Endothelial cell of umbilical vein (primary cell): ENCODE measurements at regions not wholly inside any gene's neighbourhood (a gene's known extent, or its start where the extent isn't known, plus 50 kb on each side); places are given as distances from the start of the nearest gene placed in this dataset.
A peak's percentile ranks its signal among the peaks of the same experiment; 100 is the strongest.

Experiments
- BruUV-seq: library from RNA; stranded (reverse); fragments of 400-500 nt; replicated peaks from 2 replicates; lab custom pipeline; 2021; lab: Mats Ljungman, UMichigan
- CTCF ChIA-PET: fragments of 300-600, 350-600 bp; sonication (Branson Sonifier 250); formaldehyde crosslinking; loops from one replicate; lab custom pipeline; 2021; ENCODE audit warnings: antibody characterized with exemption, inconsistent platforms; lab: Charles Lee
- POLR2A ChIA-PET: fragments of 300-600, 350-600 bp; sonication (Branson Sonifier 250); formaldehyde crosslinking; loops from one replicate; lab custom pipeline; 2021; ENCODE audit warnings: antibody characterized with exemption, inconsistent platforms; lab: Charles Lee
- DNase-seq: peaks from one replicate; pipeline ENCODE4 v3.0.0-alpha.2; 2011; ENCODE audit warnings: low read depth, low spot score
- FAIRE-seq: peaks from 2 replicates; lab custom pipeline; 2011; peaks lifted over from hg19 to GRCh38; lab: Jason Lieb, UNC
- H2AFZ ChIP-seq: 2 replicates; pipeline ENCODE4 v1.6.0; 2012; ENCODE audit warnings: low read depth, low read length, control low read depth, inconsistent platforms
- H3K27ac ChIP-seq: 2 replicates; pipeline ENCODE4 v1.5.1; 2011; ENCODE audit warnings: low read depth, mild to moderate bottlenecking, control low read depth, low read length, moderate library complexity; ENCODE audit not compliant: insufficient read depth
- H3K27me3 ChIP-seq, 2 experiments: 2 replicates each; pipeline versions ENCODE4 v1.6.0 to v1.6.1; 2011; ENCODE audit warnings: low read length in 2 of 2, mixed read lengths in 1 of 2; ENCODE audit not compliant: control insufficient read depth in 2 of 2, insufficient read depth in 2 of 2
- H3K36me3 ChIP-seq, 2 experiments: 2 replicates in 1 of 2; 3 replicates in 1 of 2; pipeline ENCODE4 v1.5.1; 2011; ENCODE audit warnings: low read length in 2 of 2, mild to moderate bottlenecking in 1 of 2, moderate library complexity in 1 of 2; ENCODE audit not compliant: control insufficient read depth in 2 of 2, insufficient read depth in 2 of 2; ENCODE audit errors: extremely low read depth in 1 of 2
- H3K4me1 ChIP-seq: 3 replicates; pipeline ENCODE4 v1.5.1; 2011; ENCODE audit warnings: mild to moderate bottlenecking, low read length; ENCODE audit not compliant: control insufficient read depth, insufficient read depth; ENCODE audit errors: extremely low read depth
- H3K4me2 ChIP-seq: 2 replicates; pipeline ENCODE4 v1.6.1; 2011; ENCODE audit warnings: low read length, control low read depth, mixed read lengths; ENCODE audit not compliant: insufficient read depth
- H3K4me3 ChIP-seq, 3 experiments: fragments of 200-600 bp in 1 of 3; sonication (generic), shearing (Covaris generic) in 1 of 3; replicated peaks in 1 of 3; 2 replicates each; pipeline ENCODE4 v1.5.1; 2011 to 2016; ENCODE audit warnings: control low read depth in 3 of 3, low read length in 3 of 3, mild to moderate bottlenecking in 2 of 3, inconsistent platforms in 1 of 3, low read depth in 1 of 3, moderate library complexity in 1 of 3; ENCODE audit not compliant: insufficient read depth in 1 of 3
- H3K79me2 ChIP-seq: 2 replicates; pipeline ENCODE4 v1.6.0; 2012; ENCODE audit warnings: low read length, inconsistent platforms; ENCODE audit not compliant: control insufficient read depth, insufficient read depth
- H3K9ac ChIP-seq: replicated peaks from 2 replicates; pipeline ENCODE3; 2011; ENCODE audit warnings: low read length, control low read depth; ENCODE audit not compliant: insufficient read depth; ENCODE audit errors: extremely low read depth
- H3K9me1 ChIP-seq: replicated peaks from 3 replicates; pipeline ENCODE4 v1.6.0; 2011; ENCODE audit warnings: mild to moderate bottlenecking, low read length; ENCODE audit not compliant: control insufficient read depth, insufficient read depth; ENCODE audit errors: extremely low read depth
- H3K9me3 ChIP-seq: replicated peaks from 2 replicates; pipeline ENCODE4 v1.5.1; 2012; ENCODE audit warnings: low read length, inconsistent platforms; ENCODE audit not compliant: control insufficient read depth, insufficient read depth
- H4K20me1 ChIP-seq: replicated peaks from 2 replicates; pipeline ENCODE3; 2011; ENCODE audit warnings: mild to moderate bottlenecking, low read length; ENCODE audit not compliant: control insufficient read depth, insufficient read depth; ENCODE audit errors: extremely low read depth
- EZH2 ChIP-seq: IDR thresholded peaks from 2 replicates; pipeline ENCODE4 v1.6.1; 2012; ENCODE audit warnings: borderline replicate concordance, low read depth, mild to moderate bottlenecking, moderate library complexity, low read length, inconsistent platforms; ENCODE audit not compliant: severe bottlenecking
- FOS ChIP-seq: IDR thresholded peaks from 2 replicates; pipeline ENCODE4 v1.6.1; 2011; ENCODE audit warnings: mild to moderate bottlenecking, low read length, moderate library complexity, borderline replicate concordance; ENCODE audit not compliant: insufficient read depth
- GATA2 ChIP-seq: IDR thresholded peaks from 2 replicates; pipeline ENCODE4 v1.7.0; 2011; ENCODE audit warnings: low read depth, mild to moderate bottlenecking, moderate library complexity, mixed read lengths, low read length; ENCODE audit not compliant: insufficient read length, insufficient read depth
- JUN ChIP-seq: IDR thresholded peaks from 2 replicates; pipeline ENCODE4 v1.6.1; 2011; ENCODE audit warnings: borderline replicate concordance, low read depth; ENCODE audit not compliant: insufficient read length, insufficient read depth
- MYC ChIP-seq: IDR thresholded peaks from one replicate; pipeline ENCODE4 v1.6.1; 2011; ENCODE audit warnings: mild to moderate bottlenecking, low read depth, low read length
- POLR2A ChIP-seq: IDR thresholded peaks from 2 replicates; pipeline ENCODE4 v1.6.1; 2012; ENCODE audit warnings: low read depth, mild to moderate bottlenecking, control low read depth, low read length
- POLR2AphosphoS5 ChIP-seq: IDR thresholded peaks from 2 replicates; pipeline ENCODE4 v1.6.1; 2012; ENCODE audit warnings: low read depth, mild to moderate bottlenecking, control low read depth, low read length, moderate library complexity; ENCODE audit not compliant: insufficient read depth
- dilution Hi-C: fragments of 300-500 bp; cut with MboI; formaldehyde crosslinking; loops from one replicate; pipeline ENCODE4 v1.15.0; 2019; ENCODE audit warnings: low sequenced_read_pairs; ENCODE audit not compliant: extremely low pct_ligation_motif_present
- intact Hi-C: fragments of 100-400 bp; cut with micrococcal nuclease; formaldehyde crosslinking; loops from one replicate; pipeline ENCODE4 v1.10.0; 2022
- TF ChIP-seq, protein P1 (sequence below), 2 donors: IDR thresholded peaks; 1 replicate in 1 of 2; 2 replicates in 1 of 2; pipeline ENCODE4 v1.5.1; 2011; ENCODE audit warnings: low read length in 2 of 2, mild to moderate bottlenecking in 2 of 2, moderate library complexity in 2 of 2, control low read depth in 1 of 2, inconsistent platforms in 1 of 2, low read depth in 1 of 2; ENCODE audit not compliant: insufficient read depth in 1 of 2; ENCODE audit errors: extremely low read depth in 1 of 2
- TF ChIP-seq, protein P2 (sequence below): IDR thresholded peaks from 2 replicates; pipeline ENCODE4 v1.6.1; 2011; ENCODE audit not compliant: insufficient read depth, insufficient read length

DNA sequence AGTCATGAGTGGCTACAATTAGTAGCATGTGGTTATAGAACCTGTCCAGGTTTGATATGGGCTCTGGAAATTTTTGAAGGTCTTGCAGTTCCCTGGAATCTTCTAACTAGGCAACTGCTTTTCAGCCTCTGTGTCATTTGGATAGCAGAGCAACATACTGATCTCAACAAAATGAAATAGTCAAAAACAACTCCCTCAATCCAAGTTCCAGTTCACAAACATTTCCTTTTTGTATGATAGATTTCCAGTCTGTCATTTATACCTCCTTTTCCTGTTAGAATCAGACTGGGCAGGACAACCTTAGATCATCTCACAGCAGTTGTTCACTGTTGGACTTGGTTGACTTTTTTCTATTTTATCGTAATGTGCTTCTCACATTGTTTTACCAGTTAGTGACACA, 442.1 kb upstream of the PDE3A start:
- dilution Hi-C loops: no loop called here
- Histone ChIP-seq H3K79me2 (no peaks in the 10 kb centered on the region), H3K36me3 (no peaks in the 10 kb centered on the region), H3K4me3 (no peak overlapping the region), H3K27me3 (no peaks in the 10 kb centered on the region), H3K4me1 (peaks cover 2% of the 10 kb centered on the region), H3K4me2 (no peak overlapping the region), H3K9me1 (no peaks in the 10 kb centered on the region), H2AFZ (no peak overlapping the region), H4K20me1 (no peaks in the 10 kb centered on the region), H3K9ac (no peak overlapping the region), H3K9me3 (no peaks in the 10 kb centered on the region), H3K27ac (no peak overlapping the region)
- no TSS peak for BruUV-seq
- ChIA-PET POLR2A (no interaction called here), CTCF (no interaction called here)
- peak; percentile 28 for DNase-seq
- TF ChIP-seq FOS: no peak
- TF ChIP-seq POLR2A: no peak
- no peak for TF ChIP-seq MYC
- TF ChIP-seq POLR2AphosphoS5: no peak
- TF ChIP-seq GATA2: no peak
- no peak for TF ChIP-seq JUN
- TF ChIP-seq EZH2: no peak
- TF ChIP-seq, protein P1, sequence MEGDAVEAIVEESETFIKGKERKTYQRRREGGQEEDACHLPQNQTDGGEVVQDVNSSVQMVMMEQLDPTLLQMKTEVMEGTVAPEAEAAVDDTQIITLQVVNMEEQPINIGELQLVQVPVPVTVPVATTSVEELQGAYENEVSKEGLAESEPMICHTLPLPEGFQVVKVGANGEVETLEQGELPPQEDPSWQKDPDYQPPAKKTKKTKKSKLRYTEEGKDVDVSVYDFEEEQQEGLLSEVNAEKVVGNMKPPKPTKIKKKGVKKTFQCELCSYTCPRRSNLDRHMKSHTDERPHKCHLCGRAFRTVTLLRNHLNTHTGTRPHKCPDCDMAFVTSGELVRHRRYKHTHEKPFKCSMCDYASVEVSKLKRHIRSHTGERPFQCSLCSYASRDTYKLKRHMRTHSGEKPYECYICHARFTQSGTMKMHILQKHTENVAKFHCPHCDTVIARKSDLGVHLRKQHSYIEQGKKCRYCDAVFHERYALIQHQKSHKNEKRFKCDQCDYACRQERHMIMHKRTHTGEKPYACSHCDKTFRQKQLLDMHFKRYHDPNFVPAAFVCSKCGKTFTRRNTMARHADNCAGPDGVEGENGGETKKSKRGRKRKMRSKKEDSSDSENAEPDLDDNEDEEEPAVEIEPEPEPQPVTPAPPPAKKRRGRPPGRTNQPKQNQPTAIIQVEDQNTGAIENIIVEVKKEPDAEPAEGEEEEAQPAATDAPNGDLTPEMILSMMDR (IDR thresholded peaks at IDR 0.05; ENCODE audit: extremely low read depth in 1 of 2, insufficient read depth in 1 of 2, low read depth in 1 of 2, low read length in 2 of 2): no peak
- TF ChIP-seq, protein P2, sequence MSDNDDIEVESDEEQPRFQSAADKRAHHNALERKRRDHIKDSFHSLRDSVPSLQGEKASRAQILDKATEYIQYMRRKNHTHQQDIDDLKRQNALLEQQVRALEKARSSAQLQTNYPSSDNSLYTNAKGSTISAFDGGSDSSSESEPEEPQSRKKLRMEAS: no peak
- intact Hi-C loops: no loop called here
- peak; percentile 35 for FAIRE-seq
